Vagina (tissue), 2 donors: ENCODE measurements at regions not wholly inside any gene's neighbourhood (a gene's known extent, or its start where the extent isn't known, plus 50 kb on each side); places are given as distances from the start of the nearest gene placed in this dataset.

Experiments used
- DNase-seq, 2 donors: peaks; one replicate each; pipeline ENCODE4 v3.0.0-alpha.2; 2017; ENCODE audit errors: extremely low spot score in 2 of 2
- H3K27ac ChIP-seq: fragments of 200-600 bp; sonication (generic); one replicate; pipeline ENCODE4 v1.5.1; 2019
- H3K27me3 ChIP-seq: fragments of 200-600 bp; sonication (generic); one replicate; pipeline ENCODE4 v1.5.1; 2019
- H3K36me3 ChIP-seq, 2 donors: fragments of 200-600 bp; sonication (generic); one replicate each; pipeline ENCODE4 v1.5.1; 2017 to 2019
- H3K4me1 ChIP-seq: fragments of 200-600 bp; sonication (generic); one replicate; pipeline ENCODE4 v1.5.1; 2019
- H3K4me3 ChIP-seq, 2 donors: fragments of 200-600 bp; sonication (generic); 1 replicate in 1 of 2; 2 replicates in 1 of 2; pipeline ENCODE4 v1.5.1; 2016 to 2019
- H3K9me3 ChIP-seq: fragments of 200-600 bp; sonication (generic); one replicate; pipeline ENCODE4 v1.5.1; 2019
- POLR2A ChIP-seq, 2 donors: fragments of 450-650 bp; IDR thresholded peaks; one replicate each; pipeline ENCODE4 v1.6.1; 2017; ENCODE audit warnings: antibody characterized with exemption in 2 of 2, mild to moderate bottlenecking in 2 of 2, moderate library complexity in 2 of 2
- POLR2AphosphoS5 ChIP-seq, 2 donors: sonication (generic); formaldehyde crosslinking; IDR thresholded peaks; one replicate each; pipeline ENCODE4 v1.9.0; 2017; ENCODE audit warnings: antibody characterized with exemption in 2 of 2, mild to moderate bottlenecking in 2 of 2, low read depth in 1 of 2; ENCODE audit not compliant: insufficient read depth in 1 of 2
- intact Hi-C: fragments of 100-400 bp; cut with DNase I; formaldehyde crosslinking; loops from one replicate; pipeline ENCODE4 v1.15.1; 2023
- TF ChIP-seq, protein P1 (sequence below), 3 experiments: fragments of 450-650 bp in 2 of 3; fragments of 200-600 bp in 1 of 3; sonication (generic) in 1 of 3; IDR thresholded peaks; one replicate each; pipeline ENCODE4 v1.5.1; 2017 to 2019; ENCODE audit warnings: antibody characterized with exemption in 3 of 3, mild to moderate bottlenecking in 2 of 3, moderate library complexity in 2 of 3

DNA sequence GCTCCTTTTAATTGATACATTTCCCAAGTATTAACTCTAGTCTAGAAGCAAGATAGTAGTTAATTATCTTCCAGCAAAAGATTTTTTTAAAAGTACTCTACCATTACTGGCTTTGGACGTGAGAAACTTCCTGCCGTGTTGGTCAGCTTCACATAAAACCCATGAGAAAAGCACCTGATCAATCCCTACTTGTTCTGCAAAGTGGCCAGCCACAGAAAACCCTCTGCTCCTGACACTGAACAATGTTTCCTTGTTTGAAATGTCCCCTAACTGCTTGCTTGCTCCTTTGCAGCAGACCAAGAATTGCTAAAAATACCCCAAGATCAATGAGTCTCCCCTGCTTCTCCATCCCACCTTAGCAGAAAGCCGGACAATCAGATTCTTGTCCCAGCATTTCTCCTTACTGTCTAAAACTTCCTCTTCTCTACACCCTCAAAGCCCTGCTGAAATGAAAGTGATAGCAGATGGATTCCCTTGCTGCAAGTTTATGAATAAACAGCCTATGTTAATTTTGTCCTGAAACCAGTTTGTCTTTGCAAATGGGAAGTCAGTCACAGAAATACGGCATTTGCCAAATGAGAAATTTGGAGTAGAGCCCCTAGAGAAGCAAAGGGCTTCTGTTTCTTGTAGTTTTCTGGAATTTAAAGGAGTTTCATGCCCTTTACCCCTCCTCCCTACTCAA, 207.1 kb upstream of the ARHGAP20 start:
- H3K27ac ChIP-seq: no peak overlapping the region
- H3K27me3 ChIP-seq: no peaks in the 10 kb centered on the region
- no peak for DNase-seq
- no peaks in the 10 kb centered on the region for H3K36me3 ChIP-seq
- H3K4me1 ChIP-seq: peaks cover 11% of the 10 kb centered on the region
- intact Hi-C loops: no loop called here
- TF ChIP-seq POLR2AphosphoS5 (IDR thresholded peaks at IDR 0.05; ENCODE audit: insufficient read depth in 1 of 2, low read depth in 1 of 2): no peak
- TF ChIP-seq POLR2A (IDR thresholded peaks at IDR 0.05): no peak
- TF ChIP-seq, protein P1, sequence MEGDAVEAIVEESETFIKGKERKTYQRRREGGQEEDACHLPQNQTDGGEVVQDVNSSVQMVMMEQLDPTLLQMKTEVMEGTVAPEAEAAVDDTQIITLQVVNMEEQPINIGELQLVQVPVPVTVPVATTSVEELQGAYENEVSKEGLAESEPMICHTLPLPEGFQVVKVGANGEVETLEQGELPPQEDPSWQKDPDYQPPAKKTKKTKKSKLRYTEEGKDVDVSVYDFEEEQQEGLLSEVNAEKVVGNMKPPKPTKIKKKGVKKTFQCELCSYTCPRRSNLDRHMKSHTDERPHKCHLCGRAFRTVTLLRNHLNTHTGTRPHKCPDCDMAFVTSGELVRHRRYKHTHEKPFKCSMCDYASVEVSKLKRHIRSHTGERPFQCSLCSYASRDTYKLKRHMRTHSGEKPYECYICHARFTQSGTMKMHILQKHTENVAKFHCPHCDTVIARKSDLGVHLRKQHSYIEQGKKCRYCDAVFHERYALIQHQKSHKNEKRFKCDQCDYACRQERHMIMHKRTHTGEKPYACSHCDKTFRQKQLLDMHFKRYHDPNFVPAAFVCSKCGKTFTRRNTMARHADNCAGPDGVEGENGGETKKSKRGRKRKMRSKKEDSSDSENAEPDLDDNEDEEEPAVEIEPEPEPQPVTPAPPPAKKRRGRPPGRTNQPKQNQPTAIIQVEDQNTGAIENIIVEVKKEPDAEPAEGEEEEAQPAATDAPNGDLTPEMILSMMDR (IDR thresholded peaks at IDR 0.05): no peak
- peaks cover 3% of the 10 kb centered on the region for H3K9me3 ChIP-seq
- H3K4me3 ChIP-seq: no peak overlapping the region

DNA sequence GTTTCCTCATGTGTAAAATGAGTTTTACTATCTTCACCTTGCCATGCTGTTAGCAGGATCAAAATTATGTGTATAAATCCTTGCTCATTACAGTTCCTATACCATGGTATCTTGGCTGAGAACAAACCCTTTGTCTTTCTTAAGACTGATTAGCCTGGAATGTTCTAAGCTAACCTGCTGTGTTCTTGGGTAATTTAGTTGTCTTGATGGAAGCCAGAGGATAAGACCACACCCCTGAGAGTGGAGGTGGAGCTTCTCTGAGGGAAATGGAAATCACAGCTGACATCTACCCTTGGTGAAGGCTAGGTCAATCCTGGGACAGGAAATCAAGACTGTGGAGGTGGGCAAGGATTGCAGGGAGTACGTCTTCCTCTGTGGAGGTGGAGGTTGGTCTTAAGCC, 206.1 kb upstream of the ARHGAP20 start:
- Histone ChIP-seq H3K27me3 (no peaks in the 10 kb centered on the region), H3K36me3 (no peaks in the 10 kb centered on the region), H3K27ac (no peak overlapping the region), H3K4me1 (peaks cover 11% of the 10 kb centered on the region), H3K9me3 (peaks cover 3% of the 10 kb centered on the region), H3K4me3 (no peak overlapping the region)
- TF ChIP-seq POLR2AphosphoS5 (IDR thresholded peaks at IDR 0.05; ENCODE audit: insufficient read depth in 1 of 2, low read depth in 1 of 2) (no peak), POLR2A (IDR thresholded peaks at IDR 0.05) (no peak)
- TF ChIP-seq, protein P1 (IDR thresholded peaks at IDR 0.05): no peak
- no peak for DNase-seq
- intact Hi-C loops: no loop called here

DNA sequence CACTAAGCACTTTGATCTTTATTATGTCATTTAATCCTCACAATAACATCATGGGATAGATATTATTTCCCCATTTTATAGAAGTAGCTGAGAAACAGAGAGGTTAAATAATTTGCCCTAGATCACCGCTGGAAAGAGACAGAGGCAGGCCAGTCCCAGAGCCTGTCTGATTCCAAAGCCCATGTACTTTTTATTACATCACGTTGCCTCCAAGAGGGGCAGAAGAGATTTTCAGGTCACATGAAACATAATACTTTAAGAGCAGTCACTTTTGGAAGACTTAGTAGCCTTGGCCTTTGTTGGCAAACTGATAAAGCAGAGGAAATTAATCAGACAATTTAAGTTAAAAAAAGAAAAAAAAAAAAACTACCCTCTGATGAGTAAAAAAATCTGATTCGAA, 200.2 kb upstream of the ARHGAP20 start:
- no peak for DNase-seq
- intact Hi-C loops: no loop called here
- no peaks in the 10 kb centered on the region for H3K36me3 ChIP-seq
- H3K4me1 ChIP-seq: peaks cover 36% of the 10 kb centered on the region
- no peak overlapping the region for H3K4me3 ChIP-seq
- no peaks in the 10 kb centered on the region for H3K27me3 ChIP-seq
- no peak overlapping the region for H3K27ac ChIP-seq
- no peak for TF ChIP-seq POLR2AphosphoS5 (IDR thresholded peaks at IDR 0.05; ENCODE audit: insufficient read depth in 1 of 2, low read depth in 1 of 2)
- TF ChIP-seq, protein P1 (IDR thresholded peaks at IDR 0.05): no peak
- TF ChIP-seq POLR2A (IDR thresholded peaks at IDR 0.05): no peak
- H3K9me3 ChIP-seq: peaks cover 3% of the 10 kb centered on the region

DNA sequence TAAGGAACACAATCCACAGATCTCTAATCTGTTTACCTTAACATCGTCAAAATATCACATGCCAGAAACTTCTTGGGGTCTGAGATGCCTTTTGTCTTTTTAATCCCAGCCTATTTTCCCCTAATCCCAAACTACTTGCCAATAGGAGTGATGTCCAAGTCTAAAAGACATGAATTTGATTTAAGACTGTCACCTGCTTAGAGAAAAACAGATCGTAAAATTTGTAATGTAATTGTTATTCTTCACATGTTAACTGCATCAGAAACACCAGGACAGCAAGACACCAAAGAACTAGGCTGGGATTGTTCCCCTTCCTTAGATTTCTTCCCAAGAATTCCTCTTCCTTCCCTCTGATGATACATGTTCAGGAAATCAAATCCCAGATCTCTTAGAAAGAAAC, 198.1 kb upstream of the ARHGAP20 start:
- no peaks in the 10 kb centered on the region for H3K36me3 ChIP-seq
- peak overlapping the region; percentile 4 for H3K27ac ChIP-seq
- H3K27me3 ChIP-seq: no peaks in the 10 kb centered on the region
- TF ChIP-seq POLR2A (IDR thresholded peaks at IDR 0.05): no peak
- TF ChIP-seq POLR2AphosphoS5 (IDR thresholded peaks at IDR 0.05; ENCODE audit: insufficient read depth in 1 of 2, low read depth in 1 of 2): no peak
- TF ChIP-seq, protein P1 (IDR thresholded peaks at IDR 0.05): no peak
- no peaks in the 10 kb centered on the region for H3K9me3 ChIP-seq
- H3K4me1 ChIP-seq: peaks cover 43% of the 10 kb centered on the region
- no peak for DNase-seq
- H3K4me3 ChIP-seq: no peak overlapping the region
- intact Hi-C loops: no loop called here

DNA sequence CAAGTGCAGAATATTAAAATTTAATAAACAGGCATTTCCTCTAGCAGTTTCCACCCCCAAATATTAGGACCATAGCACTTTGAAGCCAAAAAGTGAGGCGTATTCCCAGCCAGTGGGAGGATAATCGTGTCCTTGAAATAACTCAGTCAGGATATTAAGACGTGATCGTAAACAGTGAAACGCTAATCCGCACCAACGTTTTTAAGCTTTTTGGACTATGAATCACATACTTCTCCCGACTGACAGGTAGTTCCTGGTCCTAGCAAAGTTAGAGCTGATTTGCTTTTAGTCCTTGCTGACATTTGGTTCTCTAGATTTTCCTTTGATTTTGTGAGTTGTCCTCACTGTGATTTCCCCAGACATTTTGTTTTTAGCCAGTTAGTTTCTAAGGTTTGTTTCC, 197.1 kb upstream of the ARHGAP20 start:
- intact Hi-C loops: no loop called here
- DNase-seq: no peak
- H3K27me3 ChIP-seq: no peaks in the 10 kb centered on the region
- H3K4me1 ChIP-seq: peaks cover 43% of the 10 kb centered on the region
- TF ChIP-seq POLR2A (IDR thresholded peaks at IDR 0.05): no peak
- peak in 1 of 2 donors; percentile 23 for TF ChIP-seq POLR2AphosphoS5 (IDR thresholded peaks at IDR 0.05; ENCODE audit: insufficient read depth in 1 of 2, low read depth in 1 of 2)
- H3K36me3 ChIP-seq: no peaks in the 10 kb centered on the region
- no peaks in the 10 kb centered on the region for H3K9me3 ChIP-seq
- peak overlapping the region; percentile 4 for H3K27ac ChIP-seq
- H3K4me3 ChIP-seq: no peak overlapping the region
